Thyroid gland (tissue), 4 donors: ENCODE measurements at regions not wholly inside any gene's neighbourhood (a gene's known extent, or its start where the extent isn't known, plus 50 kb on each side); places are given as distances from the start of the nearest gene placed in this dataset.

Experiments used
- POLR2A ChIP-seq, 2 donors: fragments of 450-650 bp; IDR thresholded peaks; one replicate each; pipeline ENCODE4 v1.6.1; 2017; ENCODE audit warnings: antibody characterized with exemption in 2 of 2, mild to moderate bottlenecking in 2 of 2, moderate library complexity in 1 of 2
- TF ChIP-seq, protein P1 (sequence below), 6 experiments: fragments of 200-600 bp in 3 of 6; fragments of 450-650 bp in 3 of 6; sonication (generic) in 3 of 6; IDR thresholded peaks; one replicate each; pipeline ENCODE4 v1.5.1; 2016 to 2019; ENCODE audit warnings: antibody characterized with exemption in 6 of 6, mild to moderate bottlenecking in 2 of 6, inconsistent platforms in 1 of 6, moderate library complexity in 1 of 6

GRCh38 chr1:82106672-82107071, 305.9 kb downstream of the ADGRL2 start:
- TF ChIP-seq, protein P1, sequence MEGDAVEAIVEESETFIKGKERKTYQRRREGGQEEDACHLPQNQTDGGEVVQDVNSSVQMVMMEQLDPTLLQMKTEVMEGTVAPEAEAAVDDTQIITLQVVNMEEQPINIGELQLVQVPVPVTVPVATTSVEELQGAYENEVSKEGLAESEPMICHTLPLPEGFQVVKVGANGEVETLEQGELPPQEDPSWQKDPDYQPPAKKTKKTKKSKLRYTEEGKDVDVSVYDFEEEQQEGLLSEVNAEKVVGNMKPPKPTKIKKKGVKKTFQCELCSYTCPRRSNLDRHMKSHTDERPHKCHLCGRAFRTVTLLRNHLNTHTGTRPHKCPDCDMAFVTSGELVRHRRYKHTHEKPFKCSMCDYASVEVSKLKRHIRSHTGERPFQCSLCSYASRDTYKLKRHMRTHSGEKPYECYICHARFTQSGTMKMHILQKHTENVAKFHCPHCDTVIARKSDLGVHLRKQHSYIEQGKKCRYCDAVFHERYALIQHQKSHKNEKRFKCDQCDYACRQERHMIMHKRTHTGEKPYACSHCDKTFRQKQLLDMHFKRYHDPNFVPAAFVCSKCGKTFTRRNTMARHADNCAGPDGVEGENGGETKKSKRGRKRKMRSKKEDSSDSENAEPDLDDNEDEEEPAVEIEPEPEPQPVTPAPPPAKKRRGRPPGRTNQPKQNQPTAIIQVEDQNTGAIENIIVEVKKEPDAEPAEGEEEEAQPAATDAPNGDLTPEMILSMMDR (IDR thresholded peaks at IDR 0.05), result no peak
- no peak for TF ChIP-seq POLR2A (IDR thresholded peaks at IDR 0.05)
